ENCODE measurements at regions not wholly inside any gene's neighbourhood (a gene's known extent, or its start where the extent isn't known, plus 50 kb on each side); places are given as distances from the start of the nearest gene placed in this dataset.
A peak's percentile ranks its signal among the peaks of the same experiment; 100 is the strongest.

GRCh38 chr11:110366291-110366690 lies 63.5 kb upstream of the FDX1 start:
- WGBS, 2 donors: 27 to 32% methylated on average over 6 of the region's 6 CpGs
- Histone ChIP-seq H3K9me3 (no peaks in the 10 kb centered on the region), H3K4me3 (no peak overlapping the region), H3K36me3 (replicated peaks in 1 of 2; ENCODE audit: insufficient read depth in 1 of 2, low read depth in 2 of 2) (no peaks in the 10 kb centered on the region), H3K27ac (peak overlapping the region in 3 of 4 donors; percentile 0 to 43 (median 3)), H3K4me1 (peaks cover 23% of the 10 kb centered on the region), H3K27me3 (no peaks in the 10 kb centered on the region)
- intact Hi-C loops (cut with DNase I): no loop called here
- ATAC-seq (peak; percentile 73), DNase-seq (peak; percentile 65 to 83 (median 74))
- TF ChIP-seq POLR2A (IDR thresholded peaks at IDR 0.05): no peak
- TF ChIP-seq CTCF (IDR thresholded peaks at IDR 0.05): no peak

- TF ChIP-seq CTCF (IDR thresholded peaks at IDR 0.05): peak in 6 of 7 experiments; percentile 18 to 52 (median 37)
- no peak for TF ChIP-seq POLR2A (IDR thresholded peaks at IDR 0.05)
- no peak overlapping the region for H3K4me3 ChIP-seq
- WGBS, 2 donors: 26 to 33% methylated on average over 2 of the region's 2 CpGs
- DNase-seq (no peak), ATAC-seq (no peak)
- H3K27me3 ChIP-seq: no peaks in the 10 kb centered on the region
- H3K9me3 ChIP-seq: no peaks in the 10 kb centered on the region
- intact Hi-C loops (cut with DNase I): no loop called here
- H3K36me3 ChIP-seq (replicated peaks in 1 of 2; ENCODE audit: insufficient read depth in 1 of 2, low read depth in 2 of 2): no peaks in the 10 kb centered on the region
- no peak overlapping the region for H3K27ac ChIP-seq
- H3K4me1 ChIP-seq: peaks cover 21% of the 10 kb centered on the region
These were observed 62.2 kb upstream of the FDX1 start for GRCh38 chr11:110367571-110367970.

- Histone ChIP-seq H3K4me1 (peaks cover 6% of the 10 kb centered on the region), H3K27ac (no peak overlapping the region), H3K36me3 (replicated peaks in 1 of 2; ENCODE audit: insufficient read depth in 1 of 2, low read depth in 2 of 2) (no peaks in the 10 kb centered on the region), H3K4me3 (no peak overlapping the region), H3K27me3 (no peaks in the 10 kb centered on the region), H3K9me3 (no peaks in the 10 kb centered on the region)
- ATAC-seq (no peak), DNase-seq (no peak)
- TF ChIP-seq POLR2A (IDR thresholded peaks at IDR 0.05) (no peak), CTCF (IDR thresholded peaks at IDR 0.05) (no peak)
- intact Hi-C loops (cut with DNase I): loop anchor here (5.0 kb wide), 1 partner anchor 174 kb away; no protein-coding TSS in a partner anchor
- 71 to 81% methylated on average over 1 of the region's 1 CpG for WGBS, 2 donors
These were observed 58.7 kb upstream of the FDX1 start for GRCh38 chr11:110371084-110371483.

- intact Hi-C loops (cut with DNase I): loop anchor here (5.0 kb wide), 1 partner anchor 176 kb away; no protein-coding TSS in a partner anchor
- peaks cover 13% of the 10 kb centered on the region for H3K4me1 ChIP-seq
- H3K4me3 ChIP-seq: no peak overlapping the region
- H3K9me3 ChIP-seq: no peaks in the 10 kb centered on the region
- DNase-seq (no peak), ATAC-seq (no peak)
- H3K27me3 ChIP-seq: no peaks in the 10 kb centered on the region
- H3K36me3 ChIP-seq (replicated peaks in 1 of 2; ENCODE audit: insufficient read depth in 1 of 2, low read depth in 2 of 2): no peaks in the 10 kb centered on the region
- no peak overlapping the region for H3K27ac ChIP-seq
- TF ChIP-seq POLR2A (IDR thresholded peaks at IDR 0.05) (no peak), CTCF (IDR thresholded peaks at IDR 0.05) (no peak)
- WGBS, 2 donors: 62 to 68% methylated on average over 5 of the region's 5 CpGs
These were observed 56.6 kb upstream of the FDX1 start for GRCh38 chr11:110373051-110373702.

GRCh38 chr11:110374921-110375320 lies 54.8 kb upstream of the FDX1 start:
- ATAC-seq (no peak), DNase-seq (no peak)
- TF ChIP-seq POLR2A (IDR thresholded peaks at IDR 0.05): no peak
- TF ChIP-seq CTCF (IDR thresholded peaks at IDR 0.05): no peak
- H3K36me3 ChIP-seq (replicated peaks in 1 of 2; ENCODE audit: insufficient read depth in 1 of 2, low read depth in 2 of 2): no peaks in the 10 kb centered on the region
- H3K27me3 ChIP-seq: no peaks in the 10 kb centered on the region
- no peak overlapping the region for H3K4me3 ChIP-seq
- H3K27ac ChIP-seq: no peak overlapping the region
- intact Hi-C loops (cut with DNase I): loop anchor here (5.0 kb wide), 1 partner anchor 178 kb away; no protein-coding TSS in a partner anchor
- no peaks in the 10 kb centered on the region for H3K9me3 ChIP-seq
- peaks cover 13% of the 10 kb centered on the region for H3K4me1 ChIP-seq
